Uterus (tissue), 2 donors: ENCODE measurements at regions not wholly inside any gene's neighbourhood (a gene's known extent, or its start where the extent isn't known, plus 50 kb on each side); places are given as distances from the start of the nearest gene placed in this dataset.

Experiments
- POLR2A ChIP-seq, 2 donors: fragments of 450-650 bp; IDR thresholded peaks; one replicate each; pipeline ENCODE4 v1.6.1; 2016; ENCODE audit warnings: antibody characterized with exemption in 2 of 2, mild to moderate bottlenecking in 1 of 2, moderate library complexity in 1 of 2
- TF ChIP-seq, protein P1 (sequence below), 4 experiments: fragments of 200-600 bp in 2 of 4; fragments of 450-650 bp in 2 of 4; sonication (generic) in 2 of 4; IDR thresholded peaks; one replicate each; pipeline ENCODE4 v1.5.1; 2016 to 2019; ENCODE audit warnings: antibody characterized with exemption in 4 of 4, mild to moderate bottlenecking in 2 of 4, moderate library complexity in 1 of 4

GRCh38 chr6:95366414-95366813 is 210.9 kb upstream of the MANEA start:
- no peak for TF ChIP-seq POLR2A (IDR thresholded peaks at IDR 0.05)
- TF ChIP-seq, protein P1, sequence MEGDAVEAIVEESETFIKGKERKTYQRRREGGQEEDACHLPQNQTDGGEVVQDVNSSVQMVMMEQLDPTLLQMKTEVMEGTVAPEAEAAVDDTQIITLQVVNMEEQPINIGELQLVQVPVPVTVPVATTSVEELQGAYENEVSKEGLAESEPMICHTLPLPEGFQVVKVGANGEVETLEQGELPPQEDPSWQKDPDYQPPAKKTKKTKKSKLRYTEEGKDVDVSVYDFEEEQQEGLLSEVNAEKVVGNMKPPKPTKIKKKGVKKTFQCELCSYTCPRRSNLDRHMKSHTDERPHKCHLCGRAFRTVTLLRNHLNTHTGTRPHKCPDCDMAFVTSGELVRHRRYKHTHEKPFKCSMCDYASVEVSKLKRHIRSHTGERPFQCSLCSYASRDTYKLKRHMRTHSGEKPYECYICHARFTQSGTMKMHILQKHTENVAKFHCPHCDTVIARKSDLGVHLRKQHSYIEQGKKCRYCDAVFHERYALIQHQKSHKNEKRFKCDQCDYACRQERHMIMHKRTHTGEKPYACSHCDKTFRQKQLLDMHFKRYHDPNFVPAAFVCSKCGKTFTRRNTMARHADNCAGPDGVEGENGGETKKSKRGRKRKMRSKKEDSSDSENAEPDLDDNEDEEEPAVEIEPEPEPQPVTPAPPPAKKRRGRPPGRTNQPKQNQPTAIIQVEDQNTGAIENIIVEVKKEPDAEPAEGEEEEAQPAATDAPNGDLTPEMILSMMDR (IDR thresholded peaks at IDR 0.05) = no peak
